CD14-positive monocyte (primary cell): ENCODE measurements at regions not wholly inside any gene's neighbourhood (a gene's known extent, or its start where the extent isn't known, plus 50 kb on each side); places are given as distances from the start of the nearest gene placed in this dataset.
"Not testable (repeated sequence)": the region's sequence is repeated elsewhere in the genome, so short reads cannot be mapped to it uniquely, and the experiment has no call there.

ENCODE experiments used
- DNase-seq, 3 donors: peaks; one replicate each; pipeline ENCODE4 v3.0.0-alpha.2; 2011 to 2022
- H2AFZ ChIP-seq: 2 replicates; pipeline ENCODE4 v1.6.0; 2012; ENCODE audit warnings: mild to moderate bottlenecking, low read depth, low read length, inconsistent platforms; ENCODE audit not compliant: insufficient read depth, poor library complexity, severe bottlenecking
- H3K27ac ChIP-seq, 2 donors: 1 replicate in 1 of 2; 2 replicates in 1 of 2; pipeline ENCODE4 v1.5.1; 2012 to 2013; ENCODE audit warnings: low read length in 2 of 2, control low read depth in 1 of 2, inconsistent platforms in 1 of 2, low read depth in 1 of 2, mild to moderate bottlenecking in 1 of 2
- H3K27me3 ChIP-seq, 2 donors: one replicate each; pipeline versions ENCODE4 v1.6.0 to v1.6.1; 2011 to 2013; ENCODE audit warnings: low read length in 2 of 2; ENCODE audit not compliant: control insufficient read depth in 2 of 2, insufficient read depth in 2 of 2
- H3K36me3 ChIP-seq, 2 donors: replicated peaks in 1 of 2; 1 replicate in 1 of 2; 2 replicates in 1 of 2; pipeline versions ENCODE4 v1.5.1 to v1.6.1; 2012 to 2013; ENCODE audit warnings: low read length in 2 of 2, control low read depth in 1 of 2, inconsistent platforms in 1 of 2, mild to moderate bottlenecking in 1 of 2; ENCODE audit not compliant: insufficient read depth in 2 of 2, control insufficient read depth in 1 of 2
- H3K4me1 ChIP-seq, 2 donors: 1 replicate in 1 of 2; 2 replicates in 1 of 2; pipeline versions ENCODE4 v1.5.1 to v1.6.1; 2012 to 2013; ENCODE audit warnings: low read length in 2 of 2, control low read depth in 1 of 2, inconsistent platforms in 1 of 2, mild to moderate bottlenecking in 1 of 2, moderate library complexity in 1 of 2; ENCODE audit not compliant: insufficient read depth in 2 of 2, control insufficient read depth in 1 of 2
- H3K4me2 ChIP-seq: replicated peaks from 2 replicates; pipeline ENCODE3; 2012; ENCODE audit warnings: low read length, moderate library complexity, mild to moderate bottlenecking; ENCODE audit not compliant: poor library complexity, severe bottlenecking; ENCODE audit errors: extremely low read depth
- H3K4me3 ChIP-seq, 3 experiments: fragments of 200-600 bp in 1 of 3; sonication (generic) in 1 of 3; replicated peaks in 1 of 3; 1 replicate in 2 of 3; 2 replicates in 1 of 3; pipeline ENCODE4 v1.5.1; 2011 to 2013; ENCODE audit warnings: low read length in 3 of 3, mild to moderate bottlenecking in 3 of 3, control low read depth in 2 of 3, low read depth in 2 of 3, inconsistent platforms in 1 of 3, moderate library complexity in 1 of 3
- H3K79me2 ChIP-seq: 2 replicates; pipeline ENCODE4 v1.6.0; 2012; ENCODE audit warnings: mild to moderate bottlenecking, control low read depth, inconsistent platforms, low read length, moderate library complexity; ENCODE audit not compliant: insufficient read depth
- H3K9ac ChIP-seq: 2 replicates; pipeline ENCODE4 v1.6.0; 2017; ENCODE audit warnings: low read length, mild to moderate bottlenecking; ENCODE audit not compliant: insufficient read depth, poor library complexity, severe bottlenecking
- H3K9me3 ChIP-seq, 2 donors: replicated peaks in 1 of 2; 1 replicate in 1 of 2; 2 replicates in 1 of 2; pipeline versions ENCODE4 v1.5.1 to v1.6.1; 2012 to 2013; ENCODE audit warnings: low read length in 2 of 2, control low read depth in 1 of 2; ENCODE audit not compliant: control insufficient read depth in 1 of 2, insufficient read depth in 1 of 2
- H4K20me1 ChIP-seq: 2 replicates; pipeline ENCODE4 v1.6.0; 2012; ENCODE audit warnings: mild to moderate bottlenecking, low read length, control low read depth, moderate library complexity; ENCODE audit not compliant: insufficient read depth
- H3K27ac Mint-ChIP-seq, 7 donors: one replicate each; pipeline ENCODE4 v1.8.0; 2020; ENCODE audit warnings: mild to moderate bottlenecking in 7 of 7, mixed read lengths in 7 of 7, moderate library complexity in 6 of 7, inconsistent platforms in 2 of 7
- H3K27me3 Mint-ChIP-seq, 3 donors: one replicate each; pipeline ENCODE4 v1.8.0; 2021 to 2022; ENCODE audit warnings: low read depth in 3 of 3, mild to moderate bottlenecking in 3 of 3, mixed read lengths in 3 of 3, moderate library complexity in 3 of 3, inconsistent platforms in 1 of 3
- H3K36me3 Mint-ChIP-seq, 2 donors: one replicate each; pipeline ENCODE4 v1.8.0; 2020; ENCODE audit warnings: mixed read lengths in 2 of 2, inconsistent platforms in 1 of 2, mild to moderate bottlenecking in 1 of 2
- H3K4me1 Mint-ChIP-seq: one replicate; pipeline ENCODE4 v1.8.0; 2020; ENCODE audit warnings: mild to moderate bottlenecking, mixed read lengths
- H3K4me3 Mint-ChIP-seq, 2 donors: one replicate each; pipeline ENCODE4 v1.8.0; 2020; ENCODE audit warnings: mild to moderate bottlenecking in 2 of 2, mixed read lengths in 2 of 2, moderate library complexity in 1 of 2
- H3K9me3 Mint-ChIP-seq, 7 donors: one replicate each; pipeline ENCODE4 v1.8.0; 2020 to 2022; ENCODE audit warnings: mixed read lengths in 7 of 7, mild to moderate bottlenecking in 6 of 7, moderate library complexity in 6 of 7, inconsistent platforms in 2 of 7
- WGBS: methylation state at CpG from one replicate; pipeline ENCODE4 v1.1.5; 2013; ENCODE audit warnings: missing lambda C conversion rate; ENCODE audit not compliant: insufficient coverage; 5-methylcytosine and 5-hydroxymethylcytosine counted together
- intact Hi-C, 2 donors: fragments of 100-400 bp; cut with micrococcal nuclease; formaldehyde crosslinking; loops; one replicate each; pipeline versions ENCODE4 v1.15.0 to v1.15.1; 2023
- TF ChIP-seq, protein P1 (sequence below): fragments of 200-600 bp; IDR thresholded peaks from one replicate; pipeline ENCODE4 v1.8.0; 2022; ENCODE audit warnings: antibody characterized with exemption, mild to moderate bottlenecking

DNA sequence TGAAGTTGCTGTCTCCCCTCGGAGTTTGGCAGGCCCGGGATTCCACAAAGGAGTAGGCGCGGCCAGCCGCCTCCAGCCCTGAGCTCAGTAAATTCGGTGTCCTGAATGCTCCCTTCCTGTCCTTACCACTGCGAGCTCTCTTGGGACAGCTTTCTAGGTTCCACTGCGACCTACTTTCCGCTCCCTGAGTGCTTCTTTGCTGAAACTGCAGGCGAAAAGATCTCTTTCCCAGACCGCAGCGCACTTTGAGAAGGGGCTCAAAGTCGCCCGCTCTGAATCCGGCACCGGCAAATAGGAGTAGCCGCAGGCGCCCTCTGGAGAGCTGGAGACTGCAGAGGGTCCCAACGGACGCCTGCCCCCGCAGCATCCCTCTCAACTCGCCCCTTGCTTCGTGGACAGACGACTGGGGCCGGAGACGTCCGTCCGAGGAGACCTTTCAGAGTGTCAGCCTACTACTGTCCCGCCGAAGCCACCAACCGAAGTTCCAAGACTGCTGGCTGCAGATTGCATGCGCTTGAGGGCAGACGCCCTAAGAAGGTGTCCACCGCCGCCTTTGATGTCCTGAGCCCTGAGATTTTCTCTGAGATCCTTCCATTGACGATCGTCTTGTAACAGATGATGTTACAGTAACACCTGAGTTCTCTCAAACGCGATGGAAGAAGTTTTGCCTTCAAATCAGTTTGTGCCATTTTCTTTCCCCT lies 96.0 kb downstream of the ANXA2R start:
- TF ChIP-seq, protein P1, sequence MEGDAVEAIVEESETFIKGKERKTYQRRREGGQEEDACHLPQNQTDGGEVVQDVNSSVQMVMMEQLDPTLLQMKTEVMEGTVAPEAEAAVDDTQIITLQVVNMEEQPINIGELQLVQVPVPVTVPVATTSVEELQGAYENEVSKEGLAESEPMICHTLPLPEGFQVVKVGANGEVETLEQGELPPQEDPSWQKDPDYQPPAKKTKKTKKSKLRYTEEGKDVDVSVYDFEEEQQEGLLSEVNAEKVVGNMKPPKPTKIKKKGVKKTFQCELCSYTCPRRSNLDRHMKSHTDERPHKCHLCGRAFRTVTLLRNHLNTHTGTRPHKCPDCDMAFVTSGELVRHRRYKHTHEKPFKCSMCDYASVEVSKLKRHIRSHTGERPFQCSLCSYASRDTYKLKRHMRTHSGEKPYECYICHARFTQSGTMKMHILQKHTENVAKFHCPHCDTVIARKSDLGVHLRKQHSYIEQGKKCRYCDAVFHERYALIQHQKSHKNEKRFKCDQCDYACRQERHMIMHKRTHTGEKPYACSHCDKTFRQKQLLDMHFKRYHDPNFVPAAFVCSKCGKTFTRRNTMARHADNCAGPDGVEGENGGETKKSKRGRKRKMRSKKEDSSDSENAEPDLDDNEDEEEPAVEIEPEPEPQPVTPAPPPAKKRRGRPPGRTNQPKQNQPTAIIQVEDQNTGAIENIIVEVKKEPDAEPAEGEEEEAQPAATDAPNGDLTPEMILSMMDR = no peak
- peaks cover 0 to 8% of the 10 kb centered on the region in 2 donors for H3K36me3 Mint-ChIP-seq
- Histone ChIP-seq H4K20me1 (no peaks in the 10 kb centered on the region), H3K4me1 (peaks cover 13% of the 10 kb centered on the region in 2 donors), H3K9ac (no peak overlapping the region), H3K9me3 (no peaks in the 10 kb centered on the region), H3K79me2 (no peaks in the 10 kb centered on the region), H3K36me3 (no peaks in the 10 kb centered on the region), H3K4me2 (peak overlapping the region; percentile 4), H3K4me3 (no peak overlapping the region), H3K27ac (no peak overlapping the region), H3K27me3 (peaks cover 17 to 25% of the 10 kb centered on the region in 2 donors), H2AFZ (peak overlapping the region; percentile 64)
- peak overlapping the region in 1 of 7 donors; percentile 50 for H3K27ac Mint-ChIP-seq
- 36% methylated on average over 39 of the region's 39 CpGs for WGBS
- H3K9me3 Mint-ChIP-seq = peaks cover 0 to 5% (median 0%) of the 10 kb centered on the region in 7 donors
- DNase-seq = no peak
- peaks cover 34 to 39% (median 34%) of the 10 kb centered on the region in 3 donors for H3K27me3 Mint-ChIP-seq
- intact Hi-C loops = no loop called here
- peaks cover 17% of the 10 kb centered on the region for H3K4me1 Mint-ChIP-seq
- peak overlapping the region; percentile 47 to 76 for H3K4me3 Mint-ChIP-seq

DNA sequence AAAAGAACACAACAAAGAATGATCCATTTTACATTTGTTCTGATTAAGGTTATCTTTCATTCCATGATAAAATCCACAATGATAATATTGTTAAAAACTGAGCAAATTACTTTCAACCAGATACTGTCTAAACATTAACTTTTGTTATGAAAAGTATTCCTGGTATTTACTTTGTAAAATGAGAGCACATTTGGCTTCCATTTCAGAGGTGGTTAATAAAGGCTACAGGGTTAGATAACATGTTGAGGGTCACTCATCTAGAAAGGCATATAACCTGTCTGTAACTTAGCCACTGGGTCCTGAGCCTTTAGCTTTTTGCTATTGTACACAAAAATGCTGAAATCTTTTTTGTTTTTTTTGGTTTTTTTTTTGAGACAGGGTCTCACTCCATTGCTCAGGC lies 99.3 kb downstream of the ANXA2R start:
- Histone ChIP-seq H3K4me2 (no peak overlapping the region), H3K79me2 (no peaks in the 10 kb centered on the region), H4K20me1 (no peaks in the 10 kb centered on the region), H3K9ac (no peak overlapping the region), H2AFZ (no peak overlapping the region), H3K36me3 (no peaks in the 10 kb centered on the region), H3K27me3 (peaks cover 17 to 25% of the 10 kb centered on the region in 2 donors), H3K27ac (no peak overlapping the region), H3K4me3 (no peak overlapping the region), H3K9me3 (no peaks in the 10 kb centered on the region), H3K4me1 (peaks cover 6% of the 10 kb centered on the region in 2 donors)
- H3K27me3 Mint-ChIP-seq = peaks cover 30 to 37% (median 33%) of the 10 kb centered on the region in 3 donors
- peaks cover 0 to 8% of the 10 kb centered on the region in 2 donors for H3K36me3 Mint-ChIP-seq
- no peak overlapping the region for H3K27ac Mint-ChIP-seq
- peaks cover 11% of the 10 kb centered on the region for H3K4me1 Mint-ChIP-seq
- H3K9me3 Mint-ChIP-seq = peaks cover 0 to 6% (median 0%) of the 10 kb centered on the region in 7 donors
- no peak overlapping the region for H3K4me3 Mint-ChIP-seq
- intact Hi-C loops = no loop called here
- no peak for DNase-seq
- TF ChIP-seq, protein P1 = no peak

DNA sequence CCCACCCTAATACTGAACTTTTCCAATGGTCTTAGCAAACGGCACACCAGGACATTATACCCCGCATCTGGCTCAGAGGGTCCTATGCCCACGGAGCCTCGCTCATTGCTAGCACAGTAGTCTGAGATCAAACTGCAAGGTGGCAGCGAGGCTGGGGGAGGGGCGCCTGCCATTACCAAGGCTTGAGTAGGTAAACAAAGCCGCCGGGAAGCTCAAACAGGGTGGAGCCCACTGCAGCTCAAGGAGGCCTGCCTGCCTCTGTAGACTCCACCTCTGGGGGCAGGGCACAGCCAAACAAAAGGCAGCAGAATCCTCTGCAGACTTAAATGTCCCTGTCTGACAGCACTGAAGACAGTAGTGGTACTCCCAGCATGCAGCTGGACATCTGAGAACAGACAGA lies 108.1 kb downstream of the ANXA2R start:
- H3K4me1 ChIP-seq, H3K27me3 ChIP-seq, H3K27ac ChIP-seq, H3K9ac ChIP-seq, H3K79me2 ChIP-seq, H3K4me2 ChIP-seq, H2AFZ ChIP-seq, intact Hi-C loops, H3K4me3 Mint-ChIP-seq, H3K36me3 ChIP-seq, DNase-seq, H3K4me1 Mint-ChIP-seq, H3K27ac Mint-ChIP-seq, H4K20me1 ChIP-seq, H3K4me3 ChIP-seq, H3K27me3 Mint-ChIP-seq, H3K36me3 Mint-ChIP-seq: not testable (repeated sequence)
- H3K9me3 ChIP-seq = peaks cover 9 to 17% of the 10 kb centered on the region in 2 donors
- 97% methylated on average over 8 of the region's 8 CpGs for WGBS
- H3K9me3 Mint-ChIP-seq = peaks cover 7 to 29% (median 21%) of the 10 kb centered on the region in 7 donors
